ENCODE measurements at regions not wholly inside any gene's neighbourhood (a gene's known extent, or its start where the extent isn't known, plus 50 kb on each side); places are given as distances from the start of the nearest gene placed in this dataset.

- TF ChIP-seq CTCF (IDR thresholded peaks at IDR 0.05) (no peak), GABPA (IDR thresholded peaks at IDR 0.05; ENCODE audit: low read depth) (no peak), ZBTB33 (IDR thresholded peaks at IDR 0.05; ENCODE audit: borderline replicate concordance, low read depth) (no peak), POLR2AphosphoS5 (IDR thresholded peaks at IDR 0.05; ENCODE audit: low read depth, low read length) (no peak), REST (IDR thresholded peaks at IDR 0.05; ENCODE audit: low read depth, low read length) (no peak), FOXM1 (IDR thresholded peaks at IDR 0.05; ENCODE audit: low read depth) (no peak), YY1 (IDR thresholded peaks at IDR 0.05; ENCODE audit: low read depth) (no peak), MEF2A (IDR thresholded peaks at IDR 0.05; ENCODE audit: borderline replicate concordance, low read depth) (no peak), CHD2 (IDR thresholded peaks at IDR 0.05; ENCODE audit: low read length, partially characterized antibody) (no peak), JUND (IDR thresholded peaks at IDR 0.05) (no peak), EP300 (IDR thresholded peaks at IDR 0.05; ENCODE audit: borderline replicate concordance in 1 of 2, low read depth in 1 of 2, low read length in 1 of 2) (no peak), RFX5 (IDR thresholded peaks at IDR 0.05; ENCODE audit: low read length) (no peak), MXI1 (IDR thresholded peaks at IDR 0.05; ENCODE audit: low read depth, low read length) (no peak)
Observed at GRCh38 chr6:43972179-43972912, 154.9 kb downstream of the MRPL14 start.

Data from SK-N-SH (cell line).